Panc1 (cell line): ENCODE measurements at regions not wholly inside any gene's neighbourhood (a gene's known extent, or its start where the extent isn't known, plus 50 kb on each side); places are given as distances from the start of the nearest gene placed in this dataset.

Experiments used
- ATAC-seq: fragments of 200-7000 bp; cut with Tn5 transposase; 2 replicates; pipeline ENCODE4 v1.9.1; 2020; ENCODE audit warnings: mild to moderate bottlenecking, moderate library complexity
- BruUV-seq: library from RNA; stranded (reverse); fragments of 400-500 nt; replicated peaks from 2 replicates; lab custom pipeline; 2021; lab: Mats Ljungman, UMichigan
- CTCF ChIA-PET: fragments of 300-600 bp; sonication (Branson Sonifier 250); formaldehyde crosslinking; loops from one replicate; lab custom pipeline; 2022; ENCODE audit warnings: antibody characterized with exemption; lab: Charles Lee
- POLR2A ChIA-PET: fragments of 300-600 bp; sonication (Branson Sonifier 250); formaldehyde crosslinking; loops from one replicate; lab custom pipeline; 2022; ENCODE audit warnings: antibody characterized with exemption; lab: Charles Lee
- DNase-seq: peaks from one replicate; pipeline ENCODE4 v3.0.0-alpha.2; 2010; ENCODE audit warnings: low read depth, low spot score
- H3K27ac ChIP-seq: 2 replicates; pipeline ENCODE4 v1.5.1; 2011; ENCODE audit warnings: mild to moderate bottlenecking, low read length, inconsistent platforms
- H3K27me3 ChIP-seq: fragments of 200-500 bp; sonication (Bioruptor generic); 2 replicates; pipeline ENCODE4 v1.6.0; 2014; ENCODE audit warnings: low read length, inconsistent platforms; ENCODE audit not compliant: control insufficient read depth, insufficient read depth
- H3K36me3 ChIP-seq: fragments of 200-500 bp; sonication (Bioruptor generic); 2 replicates; pipeline ENCODE4 v1.5.1; 2014; ENCODE audit warnings: inconsistent platforms, mild to moderate bottlenecking, low read length, moderate library complexity; ENCODE audit not compliant: control insufficient read depth, insufficient read depth
- H3K4me1 ChIP-seq: 2 replicates; pipeline ENCODE4 v1.5.1; 2011; ENCODE audit warnings: inconsistent platforms, mild to moderate bottlenecking, low read length, moderate library complexity; ENCODE audit not compliant: control insufficient read depth, insufficient read depth
- H3K4me3 ChIP-seq, 2 experiments: 2 replicates each; pipeline ENCODE4 v1.5.1; 2011 to 2012; ENCODE audit warnings: low read depth in 2 of 2, low read length in 2 of 2, mild to moderate bottlenecking in 2 of 2, inconsistent platforms in 1 of 2, moderate library complexity in 1 of 2
- H3K9me3 ChIP-seq: fragments of 200-500 bp; sonication (Bioruptor generic); 2 replicates; pipeline ENCODE4 v1.5.1; 2014; ENCODE audit warnings: low read depth, mild to moderate bottlenecking, inconsistent platforms, low read length, moderate library complexity; ENCODE audit not compliant: control insufficient read depth, insufficient read depth
- CTCF ChIP-seq: fragments of 450-650 bp; IDR thresholded peaks from 2 replicates; pipeline ENCODE4 v1.5.1; 2017; ENCODE audit warnings: mild to moderate bottlenecking
- POLR2AphosphoS5 ChIP-seq: IDR thresholded peaks from 2 replicates; pipeline ENCODE4 v1.6.1; 2012; ENCODE audit warnings: mild to moderate bottlenecking, low read depth, low read length, moderate library complexity
- SIN3A ChIP-seq: IDR thresholded peaks from 2 replicates; pipeline ENCODE4 v1.6.1; 2012; ENCODE audit warnings: low read depth, mild to moderate bottlenecking, low read length, moderate library complexity, borderline replicate concordance; ENCODE audit not compliant: insufficient read depth
- TCF7L2 ChIP-seq: IDR thresholded peaks from 2 replicates; pipeline ENCODE4 v1.6.1; 2011; ENCODE audit warnings: mild to moderate bottlenecking, low read depth, low read length, inconsistent platforms
- in situ Hi-C: cut with HindIII; loops from 2 replicates; pipeline ENCODE4 v1.10.0; 2016; ENCODE audit warnings: low sequenced_read_pairs, low pct_unique_long_range_greater_than_20kb
- intact Hi-C: fragments of 100-400 bp; cut with micrococcal nuclease; formaldehyde crosslinking; loops from one replicate; pipeline ENCODE4 v1.10.0; 2022; ENCODE audit not compliant: unreplicated experiment
- TF ChIP-seq, protein P1 (sequence below), 2 experiments: IDR thresholded peaks; 2 replicates each; pipeline ENCODE4 v1.6.1; 2011 to 2012; ENCODE audit warnings: low read depth in 2 of 2, control low read depth in 1 of 2, low read length in 1 of 2, mild to moderate bottlenecking in 1 of 2, moderate library complexity in 1 of 2; ENCODE audit not compliant: insufficient read depth in 1 of 2

DNA sequence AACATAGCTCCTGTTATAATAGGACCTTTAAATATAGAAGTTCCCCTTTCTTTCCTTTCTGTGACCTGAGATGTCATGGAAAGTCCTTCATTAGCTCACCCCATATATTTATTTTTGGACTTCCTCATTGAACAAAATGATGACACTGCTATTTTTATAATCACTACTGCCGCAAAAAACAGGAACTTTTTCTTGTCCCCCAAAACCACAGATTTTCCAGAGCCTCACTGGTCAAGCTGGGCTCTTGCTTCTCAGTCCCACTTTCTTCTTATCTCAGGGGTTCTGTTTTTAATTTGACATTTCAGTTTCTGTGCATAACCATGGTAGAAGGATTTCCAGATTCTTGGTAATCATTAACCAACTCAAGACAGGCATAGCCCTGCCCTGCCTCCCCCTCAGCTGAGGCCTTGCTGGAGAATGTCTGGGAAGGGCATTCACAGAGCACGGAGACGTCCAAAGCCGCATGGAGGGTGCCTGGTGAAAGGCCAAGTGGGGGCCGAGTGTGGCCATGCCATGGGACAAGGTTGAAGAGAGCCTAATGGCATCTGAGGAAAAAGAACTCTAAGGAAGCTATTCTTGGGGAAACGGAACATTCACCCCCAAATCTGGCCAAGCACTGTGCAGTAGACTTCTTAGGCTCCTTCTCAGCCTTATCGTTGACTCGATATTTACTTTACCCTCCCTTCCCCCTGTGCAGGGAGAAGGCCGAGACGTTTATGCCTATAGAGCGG is 73.7 kb downstream of the EDN1 start:
- no peaks in the 10 kb centered on the region for H3K9me3 ChIP-seq
- no peaks in the 10 kb centered on the region for H3K4me1 ChIP-seq
- POLR2A ChIA-PET: no interaction called here
- intact Hi-C loops: no loop called here
- no peak for ATAC-seq
- no peaks in the 10 kb centered on the region for H3K27me3 ChIP-seq
- H3K27ac ChIP-seq: peak overlapping the region; percentile 40; the same call in 1 of the 2 replicates
- CTCF ChIA-PET: no interaction called here
- DNase-seq: no peak
- H3K4me3 ChIP-seq: no peak overlapping the region
- in situ Hi-C loops: no loop called here
- no peak for TF ChIP-seq SIN3A
- TF ChIP-seq TCF7L2: no peak
- TF ChIP-seq CTCF: no peak
- TF ChIP-seq, protein P1, sequence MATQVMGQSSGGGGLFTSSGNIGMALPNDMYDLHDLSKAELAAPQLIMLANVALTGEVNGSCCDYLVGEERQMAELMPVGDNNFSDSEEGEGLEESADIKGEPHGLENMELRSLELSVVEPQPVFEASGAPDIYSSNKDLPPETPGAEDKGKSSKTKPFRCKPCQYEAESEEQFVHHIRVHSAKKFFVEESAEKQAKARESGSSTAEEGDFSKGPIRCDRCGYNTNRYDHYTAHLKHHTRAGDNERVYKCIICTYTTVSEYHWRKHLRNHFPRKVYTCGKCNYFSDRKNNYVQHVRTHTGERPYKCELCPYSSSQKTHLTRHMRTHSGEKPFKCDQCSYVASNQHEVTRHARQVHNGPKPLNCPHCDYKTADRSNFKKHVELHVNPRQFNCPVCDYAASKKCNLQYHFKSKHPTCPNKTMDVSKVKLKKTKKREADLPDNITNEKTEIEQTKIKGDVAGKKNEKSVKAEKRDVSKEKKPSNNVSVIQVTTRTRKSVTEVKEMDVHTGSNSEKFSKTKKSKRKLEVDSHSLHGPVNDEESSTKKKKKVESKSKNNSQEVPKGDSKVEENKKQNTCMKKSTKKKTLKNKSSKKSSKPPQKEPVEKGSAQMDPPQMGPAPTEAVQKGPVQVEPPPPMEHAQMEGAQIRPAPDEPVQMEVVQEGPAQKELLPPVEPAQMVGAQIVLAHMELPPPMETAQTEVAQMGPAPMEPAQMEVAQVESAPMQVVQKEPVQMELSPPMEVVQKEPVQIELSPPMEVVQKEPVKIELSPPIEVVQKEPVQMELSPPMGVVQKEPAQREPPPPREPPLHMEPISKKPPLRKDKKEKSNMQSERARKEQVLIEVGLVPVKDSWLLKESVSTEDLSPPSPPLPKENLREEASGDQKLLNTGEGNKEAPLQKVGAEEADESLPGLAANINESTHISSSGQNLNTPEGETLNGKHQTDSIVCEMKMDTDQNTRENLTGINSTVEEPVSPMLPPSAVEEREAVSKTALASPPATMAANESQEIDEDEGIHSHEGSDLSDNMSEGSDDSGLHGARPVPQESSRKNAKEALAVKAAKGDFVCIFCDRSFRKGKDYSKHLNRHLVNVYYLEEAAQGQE (IDR thresholded peaks at IDR 0.05; ENCODE audit: insufficient read depth in 1 of 2, low read depth in 2 of 2, low read length in 1 of 2): no peak
- H3K36me3 ChIP-seq: no peaks in the 10 kb centered on the region
- BruUV-seq: no TSS peak

- Histone ChIP-seq H3K4me3 (no peak overlapping the region), H3K4me1 (no peaks in the 10 kb centered on the region), H3K9me3 (no peaks in the 10 kb centered on the region), H3K27me3 (no peaks in the 10 kb centered on the region), H3K27ac (no peak overlapping the region), H3K36me3 (no peaks in the 10 kb centered on the region)
- intact Hi-C loops: no loop called here
- ChIA-PET CTCF (no interaction called here), POLR2A (no interaction called here)
- ATAC-seq (no peak), DNase-seq (no peak)
- TF ChIP-seq TCF7L2 (no peak), POLR2AphosphoS5 (no peak), CTCF (no peak), SIN3A (no peak)
- TF ChIP-seq, protein P1 (IDR thresholded peaks at IDR 0.05; ENCODE audit: insufficient read depth in 1 of 2, low read depth in 2 of 2, low read length in 1 of 2): no peak
- in situ Hi-C loops: no loop called here
- BruUV-seq: no TSS peak
Observed at GRCh38 chr6:12364621-12365020, 74.5 kb downstream of the EDN1 start.
